ENCODE measurements at regions not wholly inside any gene's neighbourhood (a gene's known extent, or its start where the extent isn't known, plus 50 kb on each side); places are given as distances from the start of the nearest gene placed in this dataset.
A peak's percentile ranks its signal among the peaks of the same experiment; 100 is the strongest.

GRCh38 chr12:123077298-123078119 is 73.4 kb downstream of the PITPNM2 start:
- Histone ChIP-seq H3K4me1 (ENCODE audit: control insufficient read depth, insufficient read depth, low read length) (peaks cover 32% of the 10 kb centered on the region), H3K27me3 (ENCODE audit: control insufficient read depth in 1 of 2, insufficient read depth in 2 of 2, low read length in 2 of 2) (no peaks in the 10 kb centered on the region), H3K36me3 (ENCODE audit: control insufficient read depth in 2 of 2, insufficient read depth in 2 of 2, low read length in 2 of 2) (no peaks in the 10 kb centered on the region), H3K4me3 (ENCODE audit: low read length in 2 of 2) (no peak overlapping the region), H3K27ac (ENCODE audit: low read length) (no peak overlapping the region), H3K9me3 (ENCODE audit: control insufficient read depth in 2 of 2, low read length in 2 of 2) (no peaks in the 10 kb centered on the region), H3K9ac (ENCODE audit: low read length in 2 of 2) (no peak overlapping the region)

- Histone ChIP-seq H3K4me1 (ENCODE audit: control insufficient read depth, insufficient read depth, low read length) (peaks cover 36% of the 10 kb centered on the region), H3K27ac (ENCODE audit: low read length) (peak overlapping the region; percentile 46), H3K4me3 (ENCODE audit: low read length in 2 of 2) (no peak overlapping the region), H3K9me3 (ENCODE audit: control insufficient read depth in 2 of 2, low read length in 2 of 2) (no peaks in the 10 kb centered on the region), H3K27me3 (ENCODE audit: control insufficient read depth in 1 of 2, insufficient read depth in 2 of 2, low read length in 2 of 2) (no peaks in the 10 kb centered on the region), H3K9ac (ENCODE audit: low read length in 2 of 2) (no peak overlapping the region), H3K36me3 (ENCODE audit: control insufficient read depth in 2 of 2, insufficient read depth in 2 of 2, low read length in 2 of 2) (no peaks in the 10 kb centered on the region)
Measured at GRCh38 chr12:123076604-123077297, 74.1 kb downstream of the PITPNM2 start.

- Histone ChIP-seq H3K4me3 (ENCODE audit: low read length in 2 of 2) (peak overlapping the region in 1 of 2 donors; percentile 61), H3K9me3 (ENCODE audit: control insufficient read depth in 2 of 2, low read length in 2 of 2) (no peaks in the 10 kb centered on the region), H3K36me3 (ENCODE audit: control insufficient read depth in 2 of 2, insufficient read depth in 2 of 2, low read length in 2 of 2) (no peaks in the 10 kb centered on the region), H3K27ac (ENCODE audit: low read length) (peak overlapping the region; percentile 46), H3K27me3 (ENCODE audit: control insufficient read depth in 1 of 2, insufficient read depth in 2 of 2, low read length in 2 of 2) (no peaks in the 10 kb centered on the region), H3K4me1 (ENCODE audit: control insufficient read depth, insufficient read depth, low read length) (peaks cover 47% of the 10 kb centered on the region), H3K9ac (ENCODE audit: low read length in 2 of 2) (peak overlapping the region; percentile 8 to 55)
Measured at GRCh38 chr12:123075646-123076171, 75.2 kb downstream of the PITPNM2 start.

GRCh38 chr12:123075087-123075645 is 75.7 kb downstream of the PITPNM2 start:
- Histone ChIP-seq H3K27ac (ENCODE audit: low read length) (peak overlapping the region; percentile 46), H3K27me3 (ENCODE audit: control insufficient read depth in 1 of 2, insufficient read depth in 2 of 2, low read length in 2 of 2) (no peaks in the 10 kb centered on the region), H3K4me1 (ENCODE audit: control insufficient read depth, insufficient read depth, low read length) (peaks cover 52% of the 10 kb centered on the region), H3K4me3 (ENCODE audit: low read length in 2 of 2) (peak overlapping the region in 1 of 2 donors; percentile 61), H3K36me3 (ENCODE audit: control insufficient read depth in 2 of 2, insufficient read depth in 2 of 2, low read length in 2 of 2) (no peaks in the 10 kb centered on the region), H3K9ac (ENCODE audit: low read length in 2 of 2) (peak overlapping the region in 1 of 2 donors; percentile 8), H3K9me3 (ENCODE audit: control insufficient read depth in 2 of 2, low read length in 2 of 2) (no peaks in the 10 kb centered on the region)

- no peak overlapping the region for H3K27ac ChIP-seq (ENCODE audit: low read length)
- no peak overlapping the region for H3K4me3 ChIP-seq (ENCODE audit: low read length in 2 of 2)
- H3K4me1 ChIP-seq (ENCODE audit: control insufficient read depth, insufficient read depth, low read length) = peaks cover 57% of the 10 kb centered on the region
- H3K36me3 ChIP-seq (ENCODE audit: control insufficient read depth in 2 of 2, insufficient read depth in 2 of 2, low read length in 2 of 2) = no peaks in the 10 kb centered on the region
- H3K27me3 ChIP-seq (ENCODE audit: control insufficient read depth in 1 of 2, insufficient read depth in 2 of 2, low read length in 2 of 2) = no peaks in the 10 kb centered on the region
- no peak overlapping the region for H3K9ac ChIP-seq (ENCODE audit: low read length in 2 of 2)
- H3K9me3 ChIP-seq (ENCODE audit: control insufficient read depth in 2 of 2, low read length in 2 of 2) = no peaks in the 10 kb centered on the region
Measured at GRCh38 chr12:123073962-123074801, 76.7 kb downstream of the PITPNM2 start.

GRCh38 chr12:123073292-123073691 is 77.6 kb downstream of the PITPNM2 start:
- H3K4me1 ChIP-seq (ENCODE audit: control insufficient read depth, insufficient read depth, low read length) = peaks cover 57% of the 10 kb centered on the region
- H3K27ac ChIP-seq (ENCODE audit: low read length) = no peak overlapping the region
- H3K9me3 ChIP-seq (ENCODE audit: control insufficient read depth in 2 of 2, low read length in 2 of 2) = no peaks in the 10 kb centered on the region
- H3K9ac ChIP-seq (ENCODE audit: low read length in 2 of 2) = no peak overlapping the region
- H3K4me3 ChIP-seq (ENCODE audit: low read length in 2 of 2) = no peak overlapping the region
- no peaks in the 10 kb centered on the region for H3K36me3 ChIP-seq (ENCODE audit: control insufficient read depth in 2 of 2, insufficient read depth in 2 of 2, low read length in 2 of 2)
- H3K27me3 ChIP-seq (ENCODE audit: control insufficient read depth in 1 of 2, insufficient read depth in 2 of 2, low read length in 2 of 2) = no peaks in the 10 kb centered on the region

- Histone ChIP-seq H3K36me3 (ENCODE audit: control insufficient read depth in 2 of 2, insufficient read depth in 2 of 2, low read length in 2 of 2) (no peaks in the 10 kb centered on the region), H3K9ac (ENCODE audit: low read length in 2 of 2) (no peak overlapping the region), H3K27me3 (ENCODE audit: control insufficient read depth in 1 of 2, insufficient read depth in 2 of 2, low read length in 2 of 2) (no peaks in the 10 kb centered on the region), H3K4me1 (ENCODE audit: control insufficient read depth, insufficient read depth, low read length) (peaks cover 52% of the 10 kb centered on the region), H3K27ac (ENCODE audit: low read length) (no peak overlapping the region), H3K4me3 (ENCODE audit: low read length in 2 of 2) (no peak overlapping the region), H3K9me3 (ENCODE audit: control insufficient read depth in 2 of 2, low read length in 2 of 2) (no peaks in the 10 kb centered on the region)
Measured at GRCh38 chr12:123071857-123072256, 79.0 kb downstream of the PITPNM2 start.

- H3K27ac ChIP-seq (ENCODE audit: low read length) = no peak overlapping the region
- peaks cover 51% of the 10 kb centered on the region for H3K4me1 ChIP-seq (ENCODE audit: control insufficient read depth, insufficient read depth, low read length)
- no peaks in the 10 kb centered on the region for H3K9me3 ChIP-seq (ENCODE audit: control insufficient read depth in 2 of 2, low read length in 2 of 2)
- peak overlapping the region in 1 of 2 donors; percentile 8 for H3K4me3 ChIP-seq (ENCODE audit: low read length in 2 of 2)
- H3K36me3 ChIP-seq (ENCODE audit: control insufficient read depth in 2 of 2, insufficient read depth in 2 of 2, low read length in 2 of 2) = no peaks in the 10 kb centered on the region
- no peak overlapping the region for H3K9ac ChIP-seq (ENCODE audit: low read length in 2 of 2)
- no peaks in the 10 kb centered on the region for H3K27me3 ChIP-seq (ENCODE audit: control insufficient read depth in 1 of 2, insufficient read depth in 2 of 2, low read length in 2 of 2)
Measured at GRCh38 chr12:123071099-123071800, 79.6 kb downstream of the PITPNM2 start.

- Histone ChIP-seq H3K27ac (ENCODE audit: low read length) (no peak overlapping the region), H3K9me3 (ENCODE audit: control insufficient read depth in 2 of 2, low read length in 2 of 2) (no peaks in the 10 kb centered on the region), H3K4me1 (ENCODE audit: control insufficient read depth, insufficient read depth, low read length) (peaks cover 51% of the 10 kb centered on the region), H3K4me3 (ENCODE audit: low read length in 2 of 2) (no peak overlapping the region), H3K36me3 (ENCODE audit: control insufficient read depth in 2 of 2, insufficient read depth in 2 of 2, low read length in 2 of 2) (no peaks in the 10 kb centered on the region), H3K9ac (ENCODE audit: low read length in 2 of 2) (no peak overlapping the region), H3K27me3 (ENCODE audit: control insufficient read depth in 1 of 2, insufficient read depth in 2 of 2, low read length in 2 of 2) (no peaks in the 10 kb centered on the region)
Measured at GRCh38 chr12:123070267-123071081, 80.4 kb downstream of the PITPNM2 start.

Data from stomach smooth muscle (tissue), 2 donors.